Stimulated activated CD4-positive, alpha-beta T cell treated with anti-CD3 and anti-CD28 coated beads, Interleukin-1b, Interleukin-23, amount 100 ng/mL, for 24 hours (primary cell): ENCODE measurements at regions not wholly inside any gene's neighbourhood (a gene's known extent, or its start where the extent isn't known, plus 50 kb on each side); places are given as distances from the start of the nearest gene placed in this dataset.
"Not testable (repeated sequence)": the region's sequence is repeated elsewhere in the genome, so short reads cannot be mapped to it uniquely, and the experiment has no call there.

Experiments used
- DNase-seq, 4 experiments: peaks; one replicate each; pipeline ENCODE4 v3.0.0-alpha.2; 2020; ENCODE audit warnings: low read depth in 4 of 4, low spot score in 1 of 4

DNA sequence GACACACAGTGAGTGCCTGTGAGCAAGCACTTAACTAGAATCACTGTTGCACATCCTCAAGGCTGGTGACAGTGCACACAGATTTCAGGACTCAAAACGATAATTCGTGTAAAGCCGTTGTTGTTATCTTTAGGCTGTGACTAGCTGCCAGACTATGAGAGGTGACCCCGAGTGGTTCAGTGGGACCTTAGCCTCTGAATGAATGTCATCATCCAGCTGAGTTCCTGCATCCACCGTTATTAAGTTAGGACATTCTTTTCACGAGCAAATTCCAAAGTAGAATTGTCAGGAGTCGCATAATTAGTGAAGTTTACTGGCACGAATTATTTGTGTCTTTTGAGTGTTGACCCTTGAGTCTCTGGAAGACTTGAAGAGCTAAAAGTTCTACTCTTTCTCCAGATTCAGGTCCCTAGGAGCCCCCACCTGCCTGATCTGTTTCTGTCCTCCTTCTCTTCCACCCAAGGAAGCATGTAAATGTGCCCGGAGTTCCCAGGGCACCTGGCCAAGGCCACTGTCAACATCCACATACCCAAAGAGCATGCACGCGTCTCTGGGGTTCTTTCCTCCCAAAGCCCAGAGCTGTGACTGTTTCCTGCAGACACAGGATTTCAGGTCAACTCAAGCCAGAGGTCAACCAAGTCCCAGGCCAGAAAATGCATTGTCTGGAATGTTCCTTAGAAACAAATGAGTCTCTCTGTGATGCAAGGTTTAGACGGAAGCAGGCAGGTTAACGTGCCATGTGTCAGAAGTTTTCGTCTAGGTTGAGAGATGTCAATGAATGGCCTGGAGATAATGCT, 207.2 kb downstream of the TOMM20 start:
- no peak for DNase-seq

DNA sequence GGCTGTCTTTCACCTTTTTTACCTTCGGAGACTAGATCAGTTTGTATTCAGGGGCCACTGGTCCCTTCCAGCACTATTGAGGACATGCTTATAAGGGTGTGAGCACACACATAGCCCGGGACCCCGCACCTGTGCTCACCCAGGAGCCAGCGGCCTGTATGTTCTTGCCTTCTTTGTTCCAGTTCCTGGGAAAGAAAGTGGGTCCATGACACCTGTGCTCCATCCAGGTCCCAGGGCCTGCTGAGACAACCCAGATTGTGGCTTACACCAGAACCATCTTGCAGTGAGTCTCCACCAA, 207.8 kb downstream of the TOMM20 start:
- no peak for DNase-seq

DNA sequence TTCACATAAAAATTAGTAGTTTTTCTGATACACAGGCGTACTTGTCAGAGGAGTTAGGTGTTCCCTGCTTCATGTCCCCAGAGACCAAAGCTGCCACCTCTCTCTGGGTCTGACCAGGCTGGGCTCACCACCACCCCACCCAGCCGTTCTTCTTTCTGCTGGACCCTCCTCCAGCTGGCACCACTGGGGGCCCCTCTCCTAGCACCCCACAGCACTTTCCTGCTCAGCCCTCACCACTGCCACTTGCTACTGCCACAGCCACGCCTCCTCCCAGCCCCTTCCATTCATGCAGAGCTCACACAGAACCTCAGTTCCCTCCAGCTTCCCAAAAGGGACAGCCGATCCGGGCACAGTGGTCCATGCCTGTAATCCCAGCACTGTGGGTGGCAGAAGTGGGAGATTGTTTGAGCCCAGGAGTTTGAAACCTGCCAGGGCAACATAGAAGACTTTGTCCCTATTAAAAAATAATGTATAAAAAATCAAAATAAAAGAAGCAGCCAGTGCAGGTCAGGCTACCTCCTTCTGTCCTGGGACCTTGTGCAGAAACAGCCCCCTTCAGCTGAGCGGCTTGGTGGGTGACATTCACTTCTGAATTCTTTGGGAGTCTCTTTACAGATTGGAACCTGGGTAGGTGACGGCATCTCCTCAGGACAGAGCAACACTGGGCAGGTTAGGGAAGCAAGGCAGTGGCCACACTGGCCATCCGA, 208.3 kb downstream of the TOMM20 start:
- no peak for DNase-seq

DNA sequence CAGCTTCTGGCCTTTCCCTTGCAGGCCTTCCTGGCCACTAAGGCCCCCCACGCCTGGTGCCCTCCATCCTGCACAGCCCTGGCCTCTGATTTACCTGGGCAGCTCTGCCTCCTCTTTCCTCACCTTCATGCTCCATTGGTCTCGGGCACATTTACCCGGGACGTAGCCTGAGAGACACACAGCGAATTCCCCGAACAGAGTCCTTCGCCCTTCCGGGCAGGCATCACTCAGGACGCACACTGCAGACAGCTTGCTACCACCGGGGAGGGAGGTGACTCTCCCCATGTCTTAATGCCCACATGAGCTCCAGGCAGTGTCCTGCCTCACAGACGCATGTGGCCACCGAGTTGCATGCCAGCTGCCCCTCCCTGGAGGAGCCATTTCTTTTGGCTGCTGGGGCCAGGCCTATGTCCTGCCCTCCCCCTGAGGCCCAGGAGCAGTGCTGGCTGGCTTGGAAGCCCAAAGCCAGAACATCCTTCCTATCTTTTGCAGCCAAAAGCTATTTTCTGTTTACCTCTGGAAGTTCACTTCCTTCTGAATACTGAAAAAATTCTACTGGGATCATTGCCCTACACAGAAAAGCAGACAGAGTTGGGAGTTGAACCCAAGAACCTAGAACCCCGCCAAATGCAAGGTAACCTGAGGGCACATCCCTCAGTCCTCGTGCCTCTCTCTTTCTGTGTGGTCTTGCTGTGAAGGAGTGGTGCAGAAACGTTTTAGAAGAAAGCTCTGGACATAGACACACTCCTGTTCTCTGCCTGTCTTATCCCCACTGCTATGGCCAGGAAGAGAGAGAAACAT, 209.5 kb downstream of the TOMM20 start:
- DNase-seq = no peak

- DNase-seq = no peak
Observed at GRCh38 chr1:234918181-234918841, 210.3 kb downstream of the TOMM20 start.

DNA sequence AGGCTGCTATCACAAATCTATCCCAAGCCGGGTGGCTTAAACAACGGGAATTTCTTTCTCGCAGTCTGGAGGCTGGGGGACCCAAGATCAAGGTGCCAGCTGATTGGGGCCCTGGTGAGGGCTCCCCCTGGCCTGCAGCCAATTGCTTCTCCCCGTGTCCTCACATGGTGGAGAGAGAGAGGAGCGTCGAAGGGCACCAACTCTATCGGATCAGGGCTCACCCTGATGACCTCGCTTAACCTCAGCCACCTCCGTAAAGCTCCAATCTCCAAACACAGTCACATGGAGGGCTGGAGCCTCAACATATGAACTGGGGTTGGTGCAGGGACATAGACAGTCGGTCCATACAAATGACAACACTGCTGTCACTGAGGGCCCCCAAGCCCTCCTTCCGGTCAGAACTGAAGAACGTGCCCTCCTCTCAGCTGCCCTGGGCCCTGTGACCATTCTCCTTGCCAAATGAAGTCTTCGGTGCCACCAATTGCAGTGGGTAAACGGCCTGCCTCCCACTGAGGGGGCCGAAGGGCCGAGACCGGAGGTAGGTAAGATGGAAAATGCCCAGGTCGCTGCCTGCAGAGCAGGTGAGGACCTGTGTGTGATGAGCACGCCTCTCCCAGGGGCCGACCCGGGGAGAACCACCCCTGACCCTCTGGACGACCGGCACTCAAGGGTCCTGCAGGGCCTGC, 211.0 kb downstream of the TOMM20 start:
- DNase-seq = no peak

DNA sequence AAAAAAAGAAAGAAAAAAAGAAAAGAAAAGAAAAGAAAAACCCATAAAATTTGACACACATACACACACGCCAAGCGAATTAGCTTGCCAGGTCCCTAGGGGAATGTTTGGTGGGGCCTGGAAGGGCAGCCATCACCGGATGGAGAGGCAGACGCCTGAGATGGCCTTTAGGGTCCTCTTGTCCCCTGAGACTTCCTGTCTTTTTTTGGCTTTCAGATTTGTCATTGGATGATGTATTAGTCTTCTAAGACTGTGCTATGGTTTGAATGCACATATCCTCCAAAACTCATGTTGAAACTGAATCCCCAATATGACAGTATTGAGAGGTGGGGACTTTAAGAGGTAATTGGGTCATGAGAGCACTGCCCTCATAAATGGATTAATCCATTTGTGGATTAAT, 211.8 kb downstream of the TOMM20 start:
- DNase-seq = no peak

DNA sequence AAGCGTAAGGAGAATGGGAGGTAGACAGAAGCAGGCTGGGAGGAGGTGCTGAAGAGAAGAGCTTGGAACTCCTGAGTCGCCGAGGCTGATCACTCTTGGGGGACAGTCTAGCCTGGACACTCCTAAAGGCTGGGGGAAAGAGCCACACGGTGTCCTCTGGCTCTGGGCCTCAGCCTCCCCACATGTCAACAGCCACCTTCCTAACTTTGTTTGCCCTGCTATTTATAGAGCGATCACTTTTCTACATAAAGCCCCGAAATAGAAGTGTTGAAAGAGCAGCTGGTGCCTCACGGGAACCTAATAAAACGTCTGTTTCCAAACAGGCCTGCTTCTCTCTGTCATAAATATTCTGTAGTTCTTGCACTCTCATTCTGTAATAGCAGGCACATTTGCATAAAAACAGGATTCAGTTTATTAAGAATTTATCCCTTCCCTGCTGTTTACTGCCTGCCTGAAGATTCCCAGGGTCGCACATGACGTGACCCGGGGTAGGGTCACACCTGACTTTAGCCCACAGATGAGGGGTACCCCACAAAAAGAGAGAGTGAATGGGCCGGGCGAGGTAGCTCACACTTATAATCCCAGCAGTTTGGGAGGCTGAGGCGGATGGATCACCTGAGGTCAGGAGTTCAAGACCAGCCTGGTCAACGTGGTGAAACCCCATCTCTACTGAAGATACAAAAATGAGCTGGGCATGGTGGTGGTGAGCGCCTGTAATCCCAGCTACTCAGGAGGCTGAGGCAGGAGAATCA, 212.5 kb downstream of the TOMM20 start:
- DNase-seq = no peak

GRCh38 chr1:234914606-234915290, 213.9 kb downstream of the TOMM20 start:
- no peak for DNase-seq

- DNase-seq = no peak
Observed at GRCh38 chr1:234913771-234914170, 214.9 kb downstream of the TOMM20 start.

DNA sequence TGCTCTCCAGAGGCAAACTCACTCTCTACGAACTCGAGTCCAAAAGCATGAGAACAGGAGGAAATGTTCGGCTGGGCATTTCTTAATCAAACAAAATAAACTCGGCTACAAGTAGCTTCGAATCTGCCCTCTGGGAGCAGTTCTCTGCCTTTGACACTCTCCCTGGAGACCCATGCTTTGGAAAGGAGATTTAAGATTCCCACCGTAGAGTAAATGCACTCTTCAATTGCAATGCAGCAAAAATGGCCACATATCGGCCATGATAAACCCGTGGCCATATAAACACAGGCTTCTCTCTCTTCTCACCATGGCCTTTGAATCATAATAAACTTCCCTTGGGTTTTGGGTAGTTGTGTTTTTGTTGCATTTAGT, 215.4 kb downstream of the TOMM20 start:
- DNase-seq = no peak

- DNase-seq = no peak
Observed at GRCh38 chr1:234912548-234913277, 215.9 kb downstream of the TOMM20 start.

DNA sequence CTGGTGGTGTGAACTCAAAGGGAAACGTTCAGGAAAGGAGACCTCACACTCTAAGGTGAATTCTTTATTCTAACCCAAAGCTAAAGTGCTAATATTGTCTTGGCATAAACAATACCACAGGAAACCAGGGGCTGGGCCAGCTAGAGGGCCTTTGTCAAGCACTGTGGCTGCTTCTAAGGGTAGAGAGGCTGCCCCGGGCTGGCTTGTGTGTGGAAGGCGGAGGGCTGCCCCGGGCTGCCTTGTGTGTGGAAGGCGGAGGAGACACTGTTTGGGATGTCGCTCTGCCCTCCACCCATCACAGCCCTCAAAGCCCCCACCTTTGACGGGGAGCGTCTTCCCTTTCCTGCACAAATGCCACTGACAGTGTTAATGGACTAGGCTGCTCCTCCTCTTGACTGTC, 216.8 kb downstream of the TOMM20 start:
- no peak for DNase-seq

DNA sequence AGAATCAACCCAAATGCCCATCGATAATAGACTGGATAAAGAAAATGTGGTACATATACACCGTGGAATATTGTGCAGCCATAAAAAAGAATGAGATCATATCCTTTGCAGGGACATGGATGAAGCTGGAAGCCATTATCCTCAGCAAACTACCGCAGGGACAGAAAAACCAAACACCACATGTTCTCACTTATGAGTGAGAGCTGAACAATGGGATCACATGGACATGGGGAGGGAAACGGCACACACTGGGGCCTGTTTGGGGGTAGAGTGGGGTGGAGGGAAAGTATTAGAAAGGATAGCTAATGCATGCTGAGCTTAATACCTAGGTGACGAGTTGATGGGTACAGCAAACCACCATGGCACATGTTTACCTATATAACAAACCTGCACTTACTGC, 217.5 kb downstream of the TOMM20 start:
- not testable (repeated sequence) for DNase-seq

GRCh38 chr1:234909851-234910250, 218.8 kb downstream of the TOMM20 start:
- no peak for DNase-seq

- no peak for DNase-seq
Observed at GRCh38 chr1:234909307-234909810, 219.3 kb downstream of the TOMM20 start.

DNA sequence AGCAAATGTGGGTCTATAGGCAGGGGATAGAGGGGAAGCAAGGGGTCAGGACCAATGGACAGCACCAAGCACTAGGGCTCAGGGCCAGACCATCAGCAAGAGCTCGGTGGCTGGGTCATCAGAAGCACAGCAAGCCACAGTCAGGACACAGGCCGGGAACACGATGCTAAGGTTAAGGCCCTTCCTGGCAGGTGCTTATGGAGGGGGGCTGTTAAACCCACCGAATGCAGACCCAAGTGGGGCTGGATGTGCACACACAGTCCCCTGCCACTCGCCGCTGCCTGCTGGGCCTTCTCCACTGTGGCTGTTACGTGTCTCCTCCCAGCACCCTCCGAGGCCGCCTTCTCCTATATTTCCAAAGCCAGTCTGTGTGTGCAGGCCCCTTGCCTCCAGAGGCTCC, 220.1 kb downstream of the TOMM20 start:
- DNase-seq = no peak

DNA sequence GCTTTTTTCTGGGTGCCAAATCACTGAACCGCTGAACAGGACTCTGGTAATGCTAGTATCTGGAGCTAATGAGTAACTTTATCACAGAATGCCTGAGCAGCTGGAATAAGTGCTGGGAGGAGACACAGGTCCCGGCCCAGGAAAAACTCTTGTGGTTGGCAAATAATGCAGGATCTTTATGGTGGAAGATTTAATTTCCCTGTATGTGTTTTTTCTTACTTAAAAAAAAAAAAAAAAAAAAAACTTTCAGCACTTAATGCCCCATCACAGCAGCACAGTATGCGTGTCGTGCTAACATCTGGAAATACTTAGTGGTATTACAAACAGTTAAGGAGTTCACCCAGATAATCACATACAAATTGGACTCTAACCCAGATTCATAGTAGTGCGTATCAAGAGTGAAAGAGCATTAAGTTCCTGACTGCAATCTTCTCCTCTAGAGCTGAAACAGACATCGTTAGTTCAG, 220.7 kb downstream of the TOMM20 start:
- no peak for DNase-seq
